A549 (cell line): ENCODE measurements at regions not wholly inside any gene's neighbourhood (a gene's known extent, or its start where the extent isn't known, plus 50 kb on each side); places are given as distances from the start of the nearest gene placed in this dataset.

ENCODE experiments used
- ATAC-seq, 2 experiments: fragments of 200-7000 bp in 1 of 2; fragments of >200 bp in 1 of 2; cut with Nextera tagmentation in 1 of 2; cut with Tn5 transposase in 1 of 2; 3 replicates each; pipeline versions ENCODE4 v1.8.0 to v1.9.1; 2018 to 2020; ENCODE audit warnings: mild to moderate bottlenecking in 1 of 2, moderate library complexity in 1 of 2
- CTCF ChIA-PET: fragments of 300-600 bp; sonication (Branson Sonifier 250); formaldehyde crosslinking; extraction: SDS; loops from one replicate; lab custom pipeline; 2021; ENCODE audit warnings: antibody characterized with exemption, inconsistent platforms; lab: Yijun Ruan, JAX
- POLR2A ChIA-PET: fragments of 350-600 bp; formaldehyde crosslinking; extraction: SDS; loops from one replicate; lab custom pipeline; 2021; ENCODE audit warnings: antibody characterized with exemption, inconsistent platforms; lab: Yijun Ruan, JAX
- DNase-seq, 2 experiments: peaks; one replicate each; pipeline versions ENCODE4 v3.0.0 to v3.0.0-alpha.2; 2011 to 2016; ENCODE audit warnings: low read depth in 1 of 2, low spot score in 1 of 2
- FAIRE-seq: peaks from 2 replicates; lab custom pipeline; 2011; peaks lifted over from hg19 to GRCh38; lab: Jason Lieb, UNC
- H3K27ac ChIP-seq, 2 experiments: fragments of >200 bp; sonication (Bioruptor Twin); formaldehyde crosslinking; 3 replicates each; pipeline ENCODE4 v1.5.1; 2016 to 2017
- H3K4me1 ChIP-seq: fragments of >200 bp; sonication (Bioruptor Twin); formaldehyde crosslinking; 3 replicates; pipeline ENCODE4 v1.6.1; 2016
- H3K4me2 ChIP-seq: fragments of >200 bp; sonication (Bioruptor Twin); formaldehyde crosslinking; 3 replicates; pipeline ENCODE4 v1.6.1; 2016
- H3K4me3 ChIP-seq: fragments of >200 bp; sonication (Bioruptor Twin); formaldehyde crosslinking; 3 replicates; pipeline ENCODE4 v1.5.1; 2016
- H3K9me3 ChIP-seq: fragments of >200 bp; sonication (Bioruptor Twin); formaldehyde crosslinking; 3 replicates; pipeline ENCODE4 v1.6.1; 2016
- BCL3 ChIP-seq: fragments of >200 bp; sonication (Bioruptor Twin); formaldehyde crosslinking; IDR thresholded peaks from 3 replicates; pipeline ENCODE4 v1.6.1; 2016
- BHLHE40 ChIP-seq: IDR thresholded peaks from 2 replicates; pipeline ENCODE4 v1.6.1; 2012; ENCODE audit warnings: low read depth, low read length, inconsistent platforms
- CBX8 ChIP-seq: fragments of 200-600 bp; sonication (generic); IDR thresholded peaks from 2 replicates; pipeline ENCODE4 v1.6.1; 2016
- CHD2 ChIP-seq: fragments of 150-350 bp; IDR thresholded peaks from 2 replicates; pipeline ENCODE4 v1.6.1; 2014; ENCODE audit warnings: low read length; ENCODE audit not compliant: partially characterized antibody
- EHF ChIP-seq: fragments of 250-450 bp; sonication (Bioruptor Pico); IDR thresholded peaks from 2 replicates; pipeline ENCODE4 v1.5.0; 2020; ENCODE audit warnings: mild to moderate bottlenecking
- EHMT2 ChIP-seq: fragments of 200-600 bp; sonication (generic); IDR thresholded peaks from 2 replicates; pipeline ENCODE4 v1.6.1; 2016; ENCODE audit warnings: antibody characterized with exemption, low read depth, mild to moderate bottlenecking, moderate library complexity
- EP300 ChIP-seq, 2 experiments: fragments of >200 bp; sonication (Bioruptor Twin); formaldehyde crosslinking; IDR thresholded peaks; 2 replicates in 1 of 2; 3 replicates in 1 of 2; pipeline ENCODE4 v1.6.1; 2016 to 2017
- FOXS1 ChIP-seq: fragments of 250-450 bp; sonication (Bioruptor Pico); IDR thresholded peaks from 2 replicates; pipeline ENCODE4 v1.5.0; 2020; ENCODE audit warnings: mild to moderate bottlenecking, moderate library complexity
- GATA3 ChIP-seq: IDR thresholded peaks from 2 replicates; pipeline ENCODE4 v1.6.1; 2012; ENCODE audit warnings: borderline replicate concordance
- HDAC2 ChIP-seq: fragments of 200-600 bp; sonication (generic); IDR thresholded peaks from 2 replicates; pipeline ENCODE4 v1.6.1; 2016
- HES2 ChIP-seq: fragments of >200 bp; sonication (Bioruptor Twin); formaldehyde crosslinking; IDR thresholded peaks from 2 replicates; pipeline ENCODE4 v1.6.1; 2016
- HMGXB4 ChIP-seq: fragments of 250-450 bp; sonication (Bioruptor Pico); IDR thresholded peaks from 2 replicates; pipeline ENCODE4 v1.5.0; 2021; ENCODE audit warnings: mild to moderate bottlenecking, moderate library complexity, borderline replicate concordance
- JUN ChIP-seq, 2 experiments: fragments of >200 bp; sonication (Bioruptor Twin); formaldehyde crosslinking; IDR thresholded peaks; 2 replicates in 1 of 2; 3 replicates in 1 of 2; pipeline ENCODE4 v1.6.1; 2016 to 2017
- KDM5A ChIP-seq: fragments of 200-600 bp; sonication (generic); IDR thresholded peaks from 2 replicates; pipeline ENCODE4 v1.6.1; 2016; ENCODE audit warnings: antibody characterized with exemption, mild to moderate bottlenecking
- NFE2L2 ChIP-seq: fragments of 150-350 bp; conservative IDR thresholded peaks from 2 replicates; pipeline ENCODE4 v1.6.1; 2014; ENCODE audit warnings: low read length
- NR3C1 ChIP-seq: fragments of >200 bp; sonication (Bioruptor Twin); formaldehyde crosslinking; IDR thresholded peaks from 3 replicates; pipeline ENCODE4 v1.6.1; 2017
- PBX3 ChIP-seq: IDR thresholded peaks from 2 replicates; pipeline ENCODE4 v1.6.1; 2012
- PHF8 ChIP-seq: fragments of 200-600 bp; sonication (generic); IDR thresholded peaks from 2 replicates; pipeline ENCODE4 v1.6.1; 2016; ENCODE audit warnings: low read depth, mild to moderate bottlenecking, antibody characterized with exemption, moderate library complexity, borderline replicate concordance
- POLR2A ChIP-seq: IDR thresholded peaks from 2 replicates; pipeline ENCODE4 v1.6.1; 2012; ENCODE audit warnings: mild to moderate bottlenecking, low read length
- POLR2AphosphoS2 ChIP-seq: conservative IDR thresholded peaks from 2 replicates; pipeline ENCODE4 v1.6.1; 2012; ENCODE audit warnings: low read length, improper control_type of control experiment, inconsistent platforms
- REST ChIP-seq: fragments of 200-600 bp; sonication (generic); IDR thresholded peaks from 2 replicates; pipeline ENCODE4 v1.6.1; 2016; ENCODE audit warnings: antibody characterized with exemption, mild to moderate bottlenecking, moderate library complexity
- RFX5 ChIP-seq: fragments of 450-650 bp; IDR thresholded peaks from 2 replicates; pipeline ENCODE4 v1.7.1; 2014; ENCODE audit warnings: antibody characterized with exemption, mild to moderate bottlenecking, moderate library complexity
- SREBF2 ChIP-seq: fragments of 450-650 bp; IDR thresholded peaks from 2 replicates; pipeline ENCODE4 v1.6.1; 2014; ENCODE audit warnings: mild to moderate bottlenecking, moderate library complexity
- USF2 ChIP-seq: fragments of 450-650 bp; IDR thresholded peaks from 2 replicates; pipeline ENCODE4 v1.6.1; 2014; ENCODE audit warnings: antibody characterized with exemption
- ZC3H11A ChIP-seq: fragments of 450-650 bp; IDR thresholded peaks from 2 replicates; pipeline ENCODE4 v1.6.1; 2014; ENCODE audit warnings: antibody characterized with exemption, mild to moderate bottlenecking
- ZSCAN20 ChIP-seq: fragments of 250-450 bp; sonication (Bioruptor Pico); IDR thresholded peaks from 2 replicates; pipeline ENCODE4 v1.8.0; 2022; ENCODE audit warnings: mild to moderate bottlenecking, moderate library complexity
- WGBS: methylation state at CpG from one replicate; pipeline ENCODE4 v1.1.6; 2017; ENCODE audit errors: missing lambda C conversion rate; 5-methylcytosine and 5-hydroxymethylcytosine counted together

GRCh38 chr10:78783753-78784152 lies 285.0 kb upstream of the ZMIZ1 start:
- ChIA-PET CTCF (no interaction called here), POLR2A (no interaction called here)
- TF ChIP-seq RFX5 (no peak), USF2 (no peak), ZC3H11A (no peak), EP300 (IDR thresholded peaks at IDR 0.05) (no peak), BCL3 (no peak), NR3C1 (no peak), FOXS1 (CRISPR knock-in tag) (no peak), NFE2L2 (no peak), SREBF2 (no peak), POLR2AphosphoS2 (no peak), HES2 (no peak), BHLHE40 (no peak), HDAC2 (no peak), POLR2A (no peak), HMGXB4 (CRISPR knock-in tag) (no peak), PBX3 (no peak), EHF (no peak), JUN (IDR thresholded peaks at IDR 0.05) (no peak), CBX8 (no peak), CHD2 (no peak)
- 76% methylated on average over 3 of the region's 3 CpGs for WGBS
- DNase-seq: no peak
- no peak overlapping the region for H3K4me2 ChIP-seq
- no peak overlapping the region for H3K4me3 ChIP-seq
- no peaks in the 10 kb centered on the region for H3K9me3 ChIP-seq
- peaks cover 9% of the 10 kb centered on the region for H3K4me1 ChIP-seq
- no peak overlapping the region for H3K27ac ChIP-seq
- no peak for ATAC-seq
- no peak for FAIRE-seq

GRCh38 chr10:78784546-78784945 lies 284.2 kb upstream of the ZMIZ1 start:
- H3K4me3 ChIP-seq: no peak overlapping the region
- ATAC-seq (no peak), FAIRE-seq (no peak), DNase-seq (no peak)
- no peak overlapping the region for H3K27ac ChIP-seq
- H3K4me2 ChIP-seq: no peak overlapping the region
- no peaks in the 10 kb centered on the region for H3K9me3 ChIP-seq
- H3K4me1 ChIP-seq: peaks cover 1% of the 10 kb centered on the region
- ChIA-PET POLR2A (no interaction called here), CTCF (no interaction called here)
- 44% methylated on average over 3 of the region's 3 CpGs for WGBS
- no peak for TF ChIP-seq ZSCAN20 (CRISPR knock-in tag)
- TF ChIP-seq GATA3: no peak
- TF ChIP-seq REST: no peak
- TF ChIP-seq KDM5A: no peak
- TF ChIP-seq EHMT2: no peak
- no peak for TF ChIP-seq PHF8
- no peak for TF ChIP-seq HES2
- TF ChIP-seq FOXS1 (CRISPR knock-in tag): no peak
- no peak for TF ChIP-seq POLR2A
